HG03108 (cell line): ENCODE measurements at regions not wholly inside any gene's neighbourhood (a gene's known extent, or its start where the extent isn't known, plus 50 kb on each side); places are given as distances from the start of the nearest gene placed in this dataset.
"Not testable (repeated sequence)": the region's sequence is repeated elsewhere in the genome, so short reads cannot be mapped to it uniquely, and the experiment has no call there.

ENCODE experiments used
- ATAC-seq: cut with Tn5 transposase; IDR thresholded peaks from one replicate; pipeline ENCODE4 v1.9.1; 2021; ENCODE audit warnings: moderate library complexity; ENCODE audit not compliant: unreplicated experiment

- ATAC-seq = no peak
Measured at GRCh38 chr4:81743731-81744435, 272.2 kb upstream of the RASGEF1B start.

- ATAC-seq = no peak
Measured at GRCh38 chr4:81740487-81740886, 268.8 kb upstream of the RASGEF1B start.

GRCh38 chr4:81738891-81739290 is 267.2 kb upstream of the RASGEF1B start:
- no peak for ATAC-seq

GRCh38 chr4:81737865-81738559 is 266.3 kb upstream of the RASGEF1B start:
- ATAC-seq = no peak

GRCh38 chr4:81736324-81736723 is 264.6 kb upstream of the RASGEF1B start:
- ATAC-seq = no peak

- ATAC-seq = no peak
Measured at GRCh38 chr4:81732980-81733379, 261.3 kb upstream of the RASGEF1B start.

GRCh38 chr4:81724925-81725329 is 253.2 kb upstream of the RASGEF1B start:
- peak; percentile 87 for ATAC-seq

- no peak for ATAC-seq
Measured at GRCh38 chr4:81723927-81724587, 252.3 kb upstream of the RASGEF1B start.

- ATAC-seq = no peak
Measured at GRCh38 chr4:81723019-81723884, 251.5 kb upstream of the RASGEF1B start.

- ATAC-seq = no peak
Measured at GRCh38 chr4:81722290-81722851, 250.7 kb upstream of the RASGEF1B start.

GRCh38 chr4:81715757-81716156 is 244.1 kb upstream of the RASGEF1B start:
- ATAC-seq = no peak

GRCh38 chr4:81715357-81715756 is 243.7 kb upstream of the RASGEF1B start:
- ATAC-seq = not testable (repeated sequence)

- ATAC-seq = no peak
Measured at GRCh38 chr4:81714291-81714690, 242.6 kb upstream of the RASGEF1B start.

GRCh38 chr4:81712714-81713113 is 241.0 kb upstream of the RASGEF1B start:
- no peak for ATAC-seq

- no peak for ATAC-seq
Measured at GRCh38 chr4:81704461-81704860, 232.8 kb upstream of the RASGEF1B start.

- ATAC-seq = no peak
Measured at GRCh38 chr4:81700189-81700588, 228.5 kb upstream of the RASGEF1B start.

GRCh38 chr4:81698538-81699296 is 227.0 kb upstream of the RASGEF1B start:
- ATAC-seq = no peak

- no peak for ATAC-seq
Measured at GRCh38 chr4:81694176-81694913, 222.6 kb upstream of the RASGEF1B start.

- ATAC-seq = no peak
Measured at GRCh38 chr4:81690871-81691270, 219.2 kb upstream of the RASGEF1B start.
